HG02610 (cell line): ENCODE measurements at regions not wholly inside any gene's neighbourhood (a gene's known extent, or its start where the extent isn't known, plus 50 kb on each side); places are given as distances from the start of the nearest gene placed in this dataset.

Source experiments
- ATAC-seq: cut with Tn5 transposase; IDR thresholded peaks from one replicate; pipeline ENCODE4 v1.9.1; 2021; ENCODE audit warnings: mild to moderate bottlenecking, moderate library complexity; ENCODE audit not compliant: unreplicated experiment

DNA sequence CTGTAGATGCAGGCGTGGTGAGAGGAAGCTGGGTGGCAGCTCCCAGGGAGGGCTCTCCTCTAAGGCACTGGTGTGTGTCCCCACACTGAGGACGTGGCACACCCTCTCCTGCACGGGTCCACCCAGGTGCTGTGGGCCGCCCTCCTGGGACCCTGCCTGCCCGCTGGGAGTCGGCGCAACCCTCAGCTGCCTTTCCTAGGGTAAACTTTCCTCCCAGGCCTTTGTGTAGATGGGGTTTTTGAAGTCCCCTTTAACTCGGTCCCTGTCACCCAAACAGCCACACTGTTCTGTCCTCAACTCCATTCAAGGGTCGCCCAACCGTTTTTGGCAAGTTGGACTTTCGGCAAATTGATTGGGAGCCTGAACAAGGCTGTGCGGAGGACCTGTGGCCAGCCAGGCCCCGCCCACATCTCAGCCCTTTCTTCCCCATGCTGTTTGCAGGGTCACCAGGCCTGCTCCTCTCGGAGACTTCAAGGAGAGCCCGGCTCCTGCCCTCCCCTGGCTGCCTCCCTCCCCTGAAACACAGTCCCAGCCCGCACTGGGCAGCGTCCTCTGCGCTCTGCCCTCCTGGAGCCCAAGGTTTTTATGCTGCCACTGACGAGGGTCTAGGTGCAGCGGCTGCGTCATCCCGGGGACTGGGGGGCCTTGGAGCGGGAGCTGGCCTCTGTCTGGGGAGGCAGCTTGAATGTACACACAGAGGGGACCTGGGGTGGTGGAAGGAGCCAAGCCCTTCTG, 1126.2 kb downstream of the BRD1 start:
- no peak for ATAC-seq

DNA sequence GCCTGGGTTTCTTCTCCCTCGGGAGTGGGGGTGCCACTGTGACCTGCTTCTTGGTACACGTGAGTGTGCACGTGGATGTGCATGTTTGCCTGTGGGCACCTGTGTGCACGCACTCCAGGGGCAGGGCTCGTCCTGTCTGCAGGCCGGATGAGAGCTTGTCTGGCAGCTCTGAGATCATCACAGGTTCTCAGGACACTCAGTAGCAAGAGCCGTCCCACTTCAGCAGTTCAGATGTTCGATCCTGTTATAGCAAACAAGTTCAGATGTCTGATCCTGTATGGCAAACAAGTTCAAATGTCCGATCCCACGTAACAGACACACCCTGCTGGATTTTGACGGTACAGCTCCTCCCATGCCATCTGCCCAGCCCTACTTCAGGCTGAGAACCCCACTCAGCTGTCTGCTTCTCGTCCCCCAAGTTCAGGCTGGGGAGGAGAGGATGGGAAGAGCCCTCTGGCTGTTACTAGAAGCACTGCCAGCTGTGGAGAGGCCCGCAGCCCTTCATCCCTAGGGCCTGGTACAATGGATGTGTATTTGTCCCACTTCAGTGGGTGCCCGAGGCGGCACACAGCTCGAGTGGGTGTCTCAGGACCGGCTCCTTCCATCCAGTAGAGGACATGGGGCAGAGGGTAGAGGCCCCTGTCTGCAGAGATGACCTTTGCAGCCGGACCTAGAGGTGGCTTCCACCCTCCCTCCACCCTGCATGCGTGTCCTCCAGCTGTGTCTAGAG, 1126.9 kb downstream of the BRD1 start:
- ATAC-seq: no peak

DNA sequence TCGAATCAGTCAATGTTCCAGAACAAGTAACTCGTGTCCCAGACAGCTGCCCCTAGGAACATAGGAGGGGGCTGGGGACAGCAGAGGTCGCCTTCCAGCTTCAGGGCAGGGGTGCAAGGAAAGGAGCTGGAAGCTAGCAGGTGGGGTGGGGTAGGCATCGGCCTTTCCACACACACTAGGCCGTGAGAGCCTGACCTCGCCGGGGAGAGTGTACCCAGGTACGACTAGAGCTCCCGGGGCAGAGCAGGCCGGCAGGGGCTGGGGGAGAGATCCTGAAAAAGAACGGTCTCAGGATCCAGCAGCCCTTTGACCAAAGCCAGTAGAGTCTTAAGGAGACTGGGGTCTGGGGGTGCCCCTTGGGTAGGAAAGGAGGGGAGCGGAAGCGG, 1127.5 kb downstream of the BRD1 start:
- ATAC-seq: no peak

DNA sequence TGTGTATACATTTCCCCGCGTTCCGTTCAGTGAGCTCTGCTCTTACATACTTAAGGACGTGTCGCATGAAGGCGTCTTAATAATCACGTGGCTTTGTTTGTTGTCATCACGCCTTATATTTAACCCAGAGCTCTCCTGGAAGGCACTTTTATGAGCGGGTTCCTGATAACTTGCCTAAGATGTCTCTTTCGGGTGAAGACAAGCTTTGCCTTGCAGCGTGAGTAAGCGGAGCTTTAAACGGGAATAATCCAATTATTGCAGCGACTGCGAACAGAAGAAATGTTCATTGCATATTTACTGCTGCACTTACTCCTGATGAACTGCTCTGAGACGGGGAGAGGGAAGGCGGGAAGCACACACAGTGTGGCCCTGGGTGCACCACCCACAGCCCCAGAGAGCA, 1128.2 kb downstream of the BRD1 start:
- ATAC-seq: no peak

DNA sequence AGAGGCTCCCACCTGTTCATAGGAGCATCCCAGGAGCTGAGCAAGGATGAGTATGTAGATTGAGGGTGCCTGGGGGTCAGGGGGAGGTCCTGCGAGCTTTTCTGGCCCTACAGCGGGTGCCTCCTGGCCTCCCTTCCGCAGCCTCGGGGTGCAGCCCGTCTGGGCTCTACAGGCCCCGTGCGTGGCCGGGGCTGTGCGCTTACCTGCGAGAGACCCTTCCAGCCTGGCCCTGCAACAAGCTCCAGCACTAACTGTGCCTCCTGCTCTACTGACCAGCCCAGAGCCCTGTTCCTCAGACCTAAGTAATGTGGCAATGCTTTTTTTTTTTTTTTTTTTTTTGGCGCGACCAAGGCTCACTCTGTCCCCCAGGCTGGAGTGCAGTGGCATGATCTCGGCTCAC, 1129.1 kb downstream of the BRD1 start:
- ATAC-seq: no peak

DNA sequence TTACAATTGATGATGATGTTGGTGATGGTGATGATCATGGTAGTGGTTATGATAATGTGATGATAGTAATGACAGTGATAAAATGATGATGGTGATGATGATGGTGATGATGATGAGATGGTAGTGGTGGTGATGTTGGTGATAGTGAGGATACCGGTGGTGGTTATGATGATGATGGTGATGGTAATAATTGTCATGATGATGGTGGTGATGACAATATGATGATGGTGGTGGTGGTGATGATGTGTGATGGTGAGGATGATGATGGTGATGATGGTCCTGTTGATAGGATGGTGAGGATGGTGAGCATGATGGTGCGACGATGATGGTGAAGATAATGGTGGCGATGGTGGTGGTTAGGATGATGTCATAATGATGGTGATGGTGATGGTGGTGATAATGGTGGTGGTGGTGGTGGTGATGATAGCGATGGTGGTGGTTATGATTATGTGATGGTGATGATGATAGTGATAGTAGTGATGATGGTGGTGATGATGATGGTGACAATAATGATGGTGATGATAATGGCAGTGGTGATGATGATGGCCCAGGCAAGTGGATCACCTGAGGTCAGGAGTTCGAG, 1129.9 kb downstream of the BRD1 start:
- no peak for ATAC-seq

GRCh38 chr22:48697223-48697622, 1130.5 kb downstream of the BRD1 start:
- no peak for ATAC-seq

DNA sequence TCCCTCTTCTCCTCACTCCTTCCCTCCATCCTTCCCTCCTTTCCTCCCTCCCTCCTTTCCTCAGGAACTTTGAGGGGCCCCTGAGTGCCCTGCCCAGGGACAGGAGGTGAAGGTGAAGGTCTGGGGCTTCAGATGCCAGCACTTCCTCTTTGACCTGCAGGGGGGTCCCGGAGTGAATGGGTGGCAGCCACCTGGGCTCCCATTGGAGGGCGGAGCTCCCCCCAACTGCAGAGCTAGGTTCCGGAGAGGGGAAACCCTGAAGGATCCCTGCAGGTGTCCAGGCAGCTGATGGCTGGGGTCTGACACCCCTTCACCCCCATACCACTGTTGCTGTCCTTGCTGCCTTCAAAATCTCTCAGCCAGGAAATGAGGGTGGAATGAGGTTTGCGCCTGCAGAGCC, 1131.3 kb downstream of the BRD1 start:
- no peak for ATAC-seq

GRCh38 chr22:48695731-48696305, 1131.9 kb downstream of the BRD1 start:
- no peak for ATAC-seq

DNA sequence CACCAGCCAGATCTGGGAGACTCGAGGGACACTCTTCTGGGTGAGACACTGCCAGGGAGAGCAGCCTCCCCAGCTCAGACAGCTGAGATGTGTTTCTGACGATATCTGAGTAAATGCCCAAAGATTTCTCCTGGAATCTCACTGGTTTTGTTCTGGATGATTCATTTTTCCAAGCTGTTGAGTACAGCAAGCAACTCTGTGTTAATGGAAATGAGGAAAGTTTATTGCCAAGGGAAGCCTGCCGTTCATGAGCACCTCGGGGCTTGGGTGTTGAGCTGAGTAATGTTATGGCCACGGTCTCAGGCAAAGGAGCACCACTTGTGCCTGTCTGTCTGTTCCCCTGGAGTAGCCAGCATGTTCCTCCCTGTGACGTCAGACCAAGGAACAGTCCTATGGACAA, 1132.4 kb downstream of the BRD1 start:
- no peak for ATAC-seq

GRCh38 chr22:48694296-48694883, 1133.3 kb downstream of the BRD1 start:
- no peak for ATAC-seq

GRCh38 chr22:48693377-48694135, 1134.1 kb downstream of the BRD1 start:
- ATAC-seq: no peak

GRCh38 chr22:48692734-48693376, 1134.8 kb downstream of the BRD1 start:
- ATAC-seq: no peak

DNA sequence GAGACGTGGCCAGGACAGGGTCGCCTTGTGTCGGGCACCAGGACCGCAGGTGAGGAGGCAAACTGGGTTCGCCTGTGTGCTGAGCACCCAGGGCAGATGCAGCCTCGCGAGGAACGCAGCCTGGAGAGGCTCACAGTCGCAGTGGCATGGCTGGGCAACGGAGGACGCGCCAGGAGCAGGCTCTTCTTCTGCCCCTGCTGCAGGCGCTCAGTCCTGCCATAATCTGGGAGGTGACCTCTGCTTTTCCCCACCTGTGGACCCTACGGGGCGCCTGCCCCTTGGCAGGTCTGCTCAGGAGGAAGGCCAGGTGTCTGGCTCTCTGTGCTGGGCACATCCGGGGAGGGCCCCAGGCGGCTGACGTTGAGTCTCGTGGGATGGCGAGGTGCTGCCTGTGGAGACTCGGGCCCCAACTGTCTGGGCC, 1136.2 kb downstream of the BRD1 start:
- no peak for ATAC-seq

- ATAC-seq: no peak
Observed at GRCh38 chr22:48690583-48691317, 1136.9 kb downstream of the BRD1 start.

- ATAC-seq: no peak
Observed at GRCh38 chr22:48689206-48689605, 1138.5 kb downstream of the BRD1 start.

DNA sequence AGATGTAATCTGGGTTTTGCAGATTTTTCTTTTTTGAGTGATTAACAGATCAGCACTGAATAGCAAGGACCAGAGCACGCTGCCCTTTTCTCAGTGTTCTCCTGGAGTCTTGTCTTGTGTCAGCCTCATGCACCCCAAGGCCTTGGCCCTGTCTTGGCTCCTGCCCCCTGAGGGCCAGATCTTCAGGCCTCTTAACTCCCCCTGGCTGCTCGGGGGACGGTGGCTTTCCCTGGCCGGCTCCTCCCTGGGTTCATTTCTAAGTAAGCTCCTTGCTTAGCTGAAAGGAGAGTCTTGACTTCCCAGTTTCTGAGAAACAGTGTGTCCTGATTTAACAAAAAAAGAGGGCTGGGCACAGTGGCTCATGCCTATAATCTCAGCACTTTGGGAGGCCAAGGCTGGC, 1139.3 kb downstream of the BRD1 start:
- ATAC-seq: no peak

- no peak for ATAC-seq
Observed at GRCh38 chr22:48687606-48688005, 1140.1 kb downstream of the BRD1 start.

DNA sequence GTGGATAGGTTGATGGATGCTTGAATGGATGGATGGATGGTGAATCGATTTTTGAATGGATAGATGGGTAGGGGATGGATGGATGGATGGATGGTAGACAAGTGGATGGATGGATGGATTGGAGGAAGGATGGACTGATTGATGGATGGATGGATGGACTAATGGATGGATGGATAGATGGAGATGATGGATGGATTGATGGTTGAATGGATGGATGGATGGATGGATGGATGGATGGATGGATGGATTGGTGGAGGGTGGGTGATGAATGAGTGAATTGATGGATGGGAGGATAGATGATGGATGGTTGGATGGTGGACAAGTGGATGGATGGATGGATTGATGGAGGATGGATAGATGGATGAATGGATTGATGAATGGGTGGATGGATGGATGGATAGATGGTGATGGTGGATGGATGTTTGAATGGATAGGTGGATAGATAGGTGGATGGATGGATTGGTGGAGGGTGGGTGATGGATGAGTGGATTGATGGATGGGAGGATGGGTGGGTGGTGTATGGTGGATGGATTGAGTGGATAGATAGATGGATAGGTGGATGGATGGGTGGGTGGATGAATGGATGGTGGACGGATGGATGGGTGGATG, 1140.9 kb downstream of the BRD1 start:
- ATAC-seq: no peak
